Uterus (tissue), 2 donors: ENCODE measurements at regions not wholly inside any gene's neighbourhood (a gene's known extent, or its start where the extent isn't known, plus 50 kb on each side); places are given as distances from the start of the nearest gene placed in this dataset.

ENCODE experiments used
- CTCF ChIP-seq, 4 experiments: fragments of 200-600 bp in 2 of 4; fragments of 450-650 bp in 2 of 4; sonication (generic) in 2 of 4; IDR thresholded peaks; one replicate each; pipeline ENCODE4 v1.5.1; 2016 to 2019; ENCODE audit warnings: antibody characterized with exemption in 4 of 4, mild to moderate bottlenecking in 2 of 4, moderate library complexity in 1 of 4
- POLR2A ChIP-seq, 2 donors: fragments of 450-650 bp; IDR thresholded peaks; one replicate each; pipeline ENCODE4 v1.6.1; 2016; ENCODE audit warnings: antibody characterized with exemption in 2 of 2, mild to moderate bottlenecking in 1 of 2, moderate library complexity in 1 of 2

- TF ChIP-seq POLR2A (IDR thresholded peaks at IDR 0.05) (no peak), CTCF (IDR thresholded peaks at IDR 0.05) (no peak)
Measured at GRCh38 chr16:86334079-86334635, 176.2 kb upstream of the FOXF1 start.
